GM21423 (cell line): ENCODE measurements at regions not wholly inside any gene's neighbourhood (a gene's known extent, or its start where the extent isn't known, plus 50 kb on each side); places are given as distances from the start of the nearest gene placed in this dataset.
"Not testable (repeated sequence)": the region's sequence is repeated elsewhere in the genome, so short reads cannot be mapped to it uniquely, and the experiment has no call there.

Experiments used
- ATAC-seq: cut with Tn5 transposase; IDR thresholded peaks from one replicate; pipeline ENCODE4 v1.9.1; 2021; ENCODE audit warnings: mild to moderate bottlenecking, moderate library complexity; ENCODE audit not compliant: unreplicated experiment

DNA sequence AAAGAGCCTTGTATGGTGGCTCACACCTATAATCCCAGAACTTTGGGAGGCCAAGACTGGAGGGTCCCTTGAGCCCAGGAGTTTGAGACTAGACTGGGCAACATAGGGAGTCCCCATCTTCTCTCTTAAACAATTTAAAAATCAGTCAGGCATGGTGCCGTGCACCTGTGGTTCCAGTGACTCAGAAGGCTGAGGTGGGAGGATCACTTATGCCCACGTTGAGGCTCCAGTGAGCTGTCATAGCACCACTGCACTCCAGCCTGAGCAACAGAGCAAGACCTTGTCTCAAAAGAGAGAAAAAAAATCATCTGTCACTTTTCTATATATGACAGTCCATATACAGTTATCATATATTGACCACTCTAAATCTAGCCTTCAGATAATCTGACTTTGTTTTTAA, 658.3 kb downstream of the LTN1 start:
- ATAC-seq, result no peak

DNA sequence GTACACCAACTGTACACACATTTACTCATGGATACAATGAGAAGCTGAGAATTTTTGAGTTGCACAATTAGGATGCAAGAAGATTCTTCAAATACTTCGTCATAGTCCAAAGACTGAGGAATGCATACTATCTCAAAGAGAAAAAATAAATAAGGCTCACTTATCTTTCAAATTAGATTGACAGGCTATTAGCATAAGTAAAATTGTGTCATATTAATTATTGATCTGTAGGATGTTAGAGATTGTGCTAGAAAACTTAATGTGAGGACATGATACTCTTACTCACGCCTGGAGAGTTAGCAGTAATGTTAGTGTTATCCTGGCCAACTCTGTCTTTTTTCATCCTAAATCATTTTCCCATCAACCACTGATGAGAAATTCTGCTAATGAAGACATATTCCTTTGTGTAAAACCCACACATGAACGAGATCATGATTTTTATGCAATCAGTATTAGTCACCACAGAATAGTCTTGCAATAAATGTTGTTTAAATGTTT, 659.0 kb downstream of the LTN1 start:
- ATAC-seq, result no peak

DNA sequence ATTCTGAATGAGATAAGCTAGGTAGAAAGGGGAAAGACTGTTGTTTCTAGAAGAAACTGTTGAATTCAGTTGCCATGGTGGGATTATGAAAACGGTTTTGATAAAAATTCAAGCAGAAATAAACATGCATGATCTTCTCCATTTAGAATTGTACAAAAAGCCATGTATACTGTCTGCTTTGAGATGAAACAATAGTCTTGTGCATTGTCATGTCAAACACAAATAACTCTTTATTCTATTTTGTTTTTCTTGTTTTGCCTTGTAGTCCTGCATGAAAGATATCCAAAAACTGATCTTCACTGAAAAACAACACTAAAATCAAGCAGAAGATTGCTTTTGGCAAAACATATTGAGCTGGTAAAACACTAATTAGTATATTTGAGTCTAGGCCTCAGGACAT, 659.9 kb downstream of the LTN1 start:
- no peak for ATAC-seq

DNA sequence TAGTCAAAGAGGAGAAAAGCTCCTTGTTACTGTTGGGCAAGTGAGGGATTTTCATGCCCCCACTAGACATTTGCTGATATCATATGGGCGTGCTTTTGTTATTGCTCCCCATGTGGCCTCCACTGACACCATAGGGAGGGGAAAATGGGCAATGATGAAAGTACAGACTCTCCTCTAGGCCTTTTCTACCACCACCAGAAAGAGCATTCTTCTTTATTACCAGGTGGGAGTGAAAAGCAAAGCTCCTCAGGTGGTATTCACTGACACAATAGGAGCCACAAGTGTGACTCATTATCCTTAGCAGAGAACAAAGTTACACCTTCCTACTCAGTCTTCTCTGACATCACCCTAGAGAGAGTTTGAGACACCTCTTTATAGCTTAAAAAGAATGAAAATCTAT, 667.1 kb downstream of the LTN1 start:
- no peak for ATAC-seq

DNA sequence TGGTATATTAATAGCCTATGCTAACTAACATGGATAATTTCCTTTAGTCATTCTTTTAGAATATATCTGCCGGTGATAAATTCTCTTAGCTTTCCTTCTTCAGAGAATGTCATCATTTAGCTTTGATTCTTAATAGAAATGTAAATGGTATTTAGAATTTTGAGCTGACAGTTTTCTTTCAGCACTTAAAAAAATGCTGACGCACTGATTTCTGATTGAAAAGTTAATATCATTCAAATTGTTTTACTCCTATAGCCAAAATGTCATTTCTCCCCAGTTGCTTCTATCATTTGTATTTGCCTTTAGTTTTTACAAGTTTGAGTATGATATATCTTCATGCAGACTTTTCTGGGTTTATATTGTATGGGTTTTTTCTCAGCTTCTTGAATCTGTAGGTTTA, 668.0 kb downstream of the LTN1 start:
- no peak for ATAC-seq

DNA sequence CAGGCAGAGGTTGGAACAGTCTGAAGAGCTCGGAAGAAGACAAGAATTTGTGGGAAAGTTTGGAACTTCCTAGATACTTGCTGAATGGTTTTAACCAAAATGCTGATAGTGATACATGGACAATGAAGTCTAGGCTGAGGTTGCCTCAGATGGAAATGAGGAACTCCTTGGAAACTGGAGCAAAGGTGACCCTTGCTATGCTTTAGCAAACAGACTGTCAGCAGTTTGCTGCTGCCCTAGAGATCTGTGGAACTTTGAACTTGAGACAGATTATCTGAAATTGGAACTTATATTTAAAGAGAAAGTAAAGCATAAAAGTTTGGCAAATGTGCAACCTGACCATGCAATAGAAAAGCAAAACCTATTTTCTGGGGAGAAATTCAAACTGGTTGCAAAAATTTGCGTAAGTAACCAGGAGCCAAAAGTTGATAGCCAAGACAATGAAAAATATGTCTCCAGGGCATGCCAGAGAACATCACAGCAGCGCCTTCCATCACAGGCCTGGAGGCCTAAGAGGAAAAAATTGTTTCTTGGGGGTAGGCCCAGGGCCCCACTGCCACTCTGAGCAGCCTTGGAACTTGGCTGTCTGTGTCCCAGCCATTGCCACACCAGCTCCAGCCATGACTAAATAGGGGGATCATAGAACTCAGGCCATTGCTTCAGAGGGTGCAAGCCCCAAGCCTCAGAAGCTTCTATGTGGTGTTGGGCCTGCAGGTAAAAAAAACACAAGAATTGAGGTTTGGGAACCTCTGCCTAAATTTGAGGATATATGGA, 675.3 kb downstream of the LTN1 start:
- ATAC-seq, result no peak

DNA sequence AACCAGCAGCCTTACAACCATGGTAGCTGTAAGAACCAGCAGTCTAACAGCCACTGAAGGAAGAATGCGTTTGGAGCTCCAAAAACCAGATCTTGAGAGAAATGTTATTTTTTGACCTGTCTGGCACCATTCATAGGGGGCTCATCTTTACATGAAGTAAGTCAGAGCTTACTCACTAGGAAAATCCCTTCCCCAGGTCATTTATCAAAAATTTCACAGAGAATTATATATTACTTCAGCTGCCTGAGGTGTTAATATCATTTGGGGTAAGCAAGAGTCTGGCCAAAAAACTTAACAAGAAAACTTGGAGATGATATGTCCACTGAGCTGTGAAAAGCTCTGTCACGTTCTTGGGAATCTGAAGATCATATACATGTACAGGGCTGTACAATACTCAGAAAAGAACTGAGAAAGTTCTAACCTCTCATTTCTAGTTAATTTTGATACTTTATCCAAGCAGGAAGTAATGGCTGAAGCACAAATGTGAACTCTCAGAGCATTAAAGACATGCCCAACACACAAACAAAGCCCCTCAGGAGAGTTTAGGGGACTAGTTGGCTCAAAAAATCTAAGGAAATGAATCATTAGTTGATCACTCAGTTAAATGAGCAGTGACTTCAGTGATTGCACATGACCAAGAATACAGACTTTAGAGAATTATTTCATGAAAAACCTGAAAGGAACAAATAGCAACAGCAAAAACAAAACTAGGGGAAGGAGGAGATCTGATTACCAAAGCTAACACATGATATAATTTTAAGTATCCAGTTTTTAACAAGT, 681.1 kb downstream of the LTN1 start:
- no peak for ATAC-seq

DNA sequence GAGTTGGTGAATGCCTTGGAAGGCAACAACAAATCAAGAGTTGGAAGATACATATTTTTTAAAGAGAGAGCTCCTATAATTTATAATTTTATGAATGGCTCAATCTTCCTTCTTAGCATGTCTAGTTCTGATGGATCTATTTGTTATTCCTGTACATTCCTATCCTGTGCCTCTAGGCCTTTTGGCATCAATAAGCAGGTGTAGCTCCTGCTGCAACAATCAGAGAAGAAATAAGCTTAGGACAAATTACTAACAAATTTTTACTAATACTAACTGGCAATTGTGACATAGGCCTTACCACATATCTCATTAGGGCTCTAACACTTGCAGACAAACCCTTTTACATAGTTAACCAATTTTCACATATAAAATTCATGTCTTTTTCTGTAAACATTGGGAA, 682.0 kb downstream of the LTN1 start:
- no peak for ATAC-seq

DNA sequence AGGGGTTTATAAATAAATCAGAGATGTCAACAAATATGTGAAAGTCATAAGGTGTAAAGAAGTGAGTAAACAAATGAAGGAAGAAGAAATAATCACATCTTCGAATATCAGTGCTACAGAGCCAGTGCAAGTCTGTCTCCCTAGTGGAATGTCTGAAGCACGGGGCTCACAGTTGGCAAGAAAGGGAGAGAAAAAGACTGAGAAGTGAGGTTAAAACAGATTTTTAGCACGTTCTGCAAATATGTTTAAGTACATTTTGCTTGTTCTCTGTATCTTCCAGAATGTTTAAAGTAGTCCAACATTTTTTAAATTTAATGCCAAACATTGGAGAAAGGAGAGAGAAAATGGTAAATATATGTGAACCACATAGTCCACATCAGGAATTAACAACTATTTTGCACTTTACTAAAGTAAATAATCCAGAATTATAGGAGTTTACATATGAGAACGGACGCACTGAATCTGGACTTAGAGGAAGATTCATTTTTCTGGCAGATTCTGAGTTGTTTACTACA, 682.4 kb downstream of the LTN1 start:
- no peak for ATAC-seq

DNA sequence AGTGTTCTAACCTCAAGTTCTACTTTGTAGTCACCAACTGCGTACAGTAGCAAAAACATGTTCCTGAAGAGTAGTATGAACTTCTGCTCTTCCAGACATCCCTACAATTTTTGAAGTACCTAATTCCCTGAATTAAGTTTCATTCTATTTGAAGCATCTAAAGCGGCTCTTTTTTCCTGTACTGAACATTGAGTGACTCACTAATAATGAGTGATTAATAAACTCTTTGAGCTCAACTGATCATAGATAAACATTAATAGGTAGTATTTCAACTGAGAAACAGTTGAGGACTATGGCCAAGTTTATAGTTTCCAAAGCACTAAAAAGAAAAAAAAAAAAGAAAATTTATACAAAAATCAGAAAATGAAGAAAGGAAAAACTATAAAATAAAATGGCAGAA, 683.1 kb downstream of the LTN1 start:
- no peak for ATAC-seq

DNA sequence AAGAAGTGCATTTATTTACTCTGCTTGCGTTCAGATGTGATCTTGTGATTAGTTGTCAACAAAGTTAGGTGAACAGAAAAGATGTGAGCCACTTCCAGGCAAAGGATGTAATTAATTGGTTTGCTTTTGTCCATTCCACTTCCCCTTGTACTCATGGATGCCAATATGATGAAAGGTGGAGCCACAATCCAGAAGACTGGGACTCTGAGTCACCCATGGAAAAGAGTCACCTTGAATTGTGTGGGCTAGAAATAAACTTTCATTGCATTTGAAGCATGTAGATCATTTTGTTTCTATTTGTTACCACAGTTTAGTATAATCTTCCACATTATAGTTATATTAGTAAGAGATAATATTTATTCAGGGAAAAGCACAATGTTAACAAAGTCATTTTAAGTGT, 684.2 kb downstream of the LTN1 start:
- ATAC-seq, result no peak

DNA sequence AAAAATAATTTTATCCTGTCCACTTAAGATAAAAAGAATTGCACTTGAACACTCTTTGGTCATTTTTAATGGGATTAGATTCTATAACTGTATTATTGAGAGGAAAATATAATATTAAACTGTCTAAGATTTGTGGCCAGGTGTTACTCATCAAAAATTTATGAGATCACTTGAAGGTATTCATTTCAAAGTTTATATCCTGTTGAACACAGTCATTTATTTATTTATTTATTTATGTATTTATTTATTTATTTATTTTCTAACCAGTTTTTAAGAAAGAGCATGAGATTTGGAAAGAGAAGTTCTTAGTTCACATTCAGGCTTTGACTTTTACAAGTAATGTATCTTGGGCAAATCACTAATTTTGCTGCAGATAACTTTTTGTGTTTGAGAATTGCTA, 692.7 kb downstream of the LTN1 start:
- no peak for ATAC-seq

DNA sequence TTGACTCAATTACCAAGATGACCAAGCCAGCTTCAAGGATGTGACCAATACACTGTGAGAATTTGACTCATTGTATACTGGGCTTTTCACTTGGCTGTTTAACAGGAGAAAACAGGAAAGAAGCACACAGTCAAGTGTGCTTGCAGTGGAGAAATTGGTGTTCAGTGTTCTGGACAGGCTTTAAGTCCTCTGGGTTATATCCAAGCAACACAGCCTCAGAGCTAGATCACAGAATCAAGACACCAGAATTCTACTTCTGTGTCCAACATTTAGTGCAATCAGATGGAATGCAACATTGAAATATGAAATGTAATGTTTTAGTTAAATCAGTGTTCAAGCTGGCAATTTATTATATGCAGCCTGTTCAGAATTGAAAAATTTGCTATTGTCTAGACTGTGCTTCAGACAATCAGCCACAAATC, 694.4 kb downstream of the LTN1 start:
- ATAC-seq, result no peak

DNA sequence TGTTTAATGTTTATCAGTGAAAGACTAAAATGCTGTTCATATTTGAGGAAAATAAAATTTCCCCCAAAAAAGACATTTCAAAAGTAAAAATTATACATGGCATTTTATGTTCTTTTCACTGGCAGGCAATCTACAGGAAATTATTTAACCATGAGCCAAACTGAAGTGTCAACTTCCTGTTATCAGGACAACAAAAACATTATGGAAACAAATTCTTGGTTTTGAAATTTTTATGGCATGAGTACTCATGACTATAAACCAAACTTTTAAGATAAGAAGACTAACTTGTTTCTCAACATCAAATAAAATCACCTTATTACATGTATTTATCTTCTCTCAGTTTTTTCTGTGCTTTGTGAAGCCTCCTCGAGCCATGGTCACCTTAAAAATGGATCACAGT, 698.6 kb downstream of the LTN1 start:
- no peak for ATAC-seq

DNA sequence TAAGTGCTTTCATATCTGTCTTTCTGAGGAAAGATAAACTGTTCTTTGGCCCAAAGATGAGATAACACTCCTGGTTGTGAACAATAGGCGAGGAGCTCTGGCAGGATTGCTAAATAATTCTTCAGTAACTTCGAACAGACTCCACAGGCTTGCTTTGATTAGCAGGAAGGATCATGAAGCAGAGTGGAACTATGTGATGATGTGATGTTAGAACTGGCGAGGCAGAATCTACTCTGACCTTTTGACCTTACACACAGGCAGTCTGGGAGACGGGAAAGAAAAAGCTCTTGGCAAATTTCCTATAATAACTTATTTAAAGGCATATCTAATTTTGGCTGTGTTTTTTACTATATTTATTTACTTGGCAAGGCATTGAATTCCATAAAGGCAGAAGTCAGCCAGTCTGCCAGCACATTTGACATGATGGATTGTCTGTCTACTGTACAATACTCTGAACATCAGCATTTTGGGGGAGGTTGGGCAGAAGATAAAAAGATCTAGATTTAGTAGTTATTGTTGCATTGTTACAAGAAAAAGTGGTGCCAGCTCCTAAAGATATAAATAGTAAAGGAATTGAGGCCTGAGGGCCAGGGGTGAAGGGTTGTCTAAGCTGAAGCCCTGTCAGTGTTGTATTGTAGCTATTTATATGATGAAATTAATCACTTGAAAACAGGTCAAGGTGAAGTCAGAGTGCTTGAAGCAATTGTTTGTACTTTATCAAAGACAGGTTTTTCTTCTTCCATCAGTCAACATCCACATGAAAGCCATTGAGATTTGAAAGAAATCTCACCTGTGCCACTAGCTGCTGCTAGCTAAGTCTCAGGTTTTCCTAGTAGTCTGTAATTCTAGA, 708.8 kb downstream of the LTN1 start:
- no peak for ATAC-seq

DNA sequence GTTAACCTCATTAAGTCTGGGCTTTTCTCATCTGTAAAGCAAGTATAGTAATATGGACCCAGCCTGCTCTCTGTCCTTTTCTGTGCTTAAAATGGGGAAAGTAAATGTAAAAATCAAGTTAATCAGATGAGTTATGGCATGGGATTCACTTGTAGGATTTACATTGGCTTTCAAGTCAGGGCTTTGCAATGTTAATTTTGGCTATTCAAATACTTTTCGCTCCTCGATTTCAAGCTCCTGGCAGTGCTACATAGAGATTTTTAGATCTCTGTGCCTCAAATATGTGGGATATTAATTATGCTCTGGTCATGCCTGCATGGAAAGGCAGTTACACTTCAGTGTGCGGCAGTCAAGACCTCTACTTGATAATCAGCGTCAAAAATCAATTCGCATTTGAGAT, 709.8 kb downstream of the LTN1 start:
- ATAC-seq, result no peak

DNA sequence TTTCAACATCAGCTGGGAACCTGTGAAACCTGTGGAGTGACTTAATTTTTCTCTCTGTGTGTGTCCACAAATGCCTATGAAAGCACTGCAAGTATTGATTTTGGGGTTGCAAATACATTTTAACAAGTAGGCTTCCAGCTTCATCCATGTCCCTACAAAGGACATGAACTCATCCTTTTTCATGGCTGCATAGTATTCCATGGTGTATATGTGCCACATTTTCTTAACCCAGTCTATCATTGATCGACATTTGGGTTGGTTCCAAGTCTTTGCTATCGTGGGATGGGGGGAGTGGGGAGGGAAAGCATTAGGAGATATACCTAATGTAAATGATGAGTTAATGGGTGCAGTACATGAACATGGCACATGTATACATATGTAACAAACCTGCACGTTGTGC, 711.3 kb downstream of the LTN1 start:
- not testable (repeated sequence) for ATAC-seq

DNA sequence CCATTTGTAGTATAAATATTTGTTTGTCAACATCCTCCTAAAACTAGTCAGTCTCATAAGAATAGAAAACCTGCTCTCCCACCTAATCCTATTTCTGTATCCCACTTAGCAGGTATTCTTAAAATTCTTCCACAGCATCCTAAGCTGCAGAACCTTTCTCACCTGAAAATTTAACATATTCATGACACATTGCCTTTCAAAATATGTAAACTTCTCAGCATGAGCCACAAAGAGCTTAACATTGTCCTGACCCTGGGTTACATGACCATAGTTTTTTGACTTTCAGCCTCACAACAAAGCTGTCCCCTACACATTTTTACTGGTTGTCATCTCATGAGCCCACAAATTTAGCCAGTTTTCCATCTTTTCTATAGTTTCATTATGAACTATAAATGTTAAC, 712.1 kb downstream of the LTN1 start:
- no peak for ATAC-seq

DNA sequence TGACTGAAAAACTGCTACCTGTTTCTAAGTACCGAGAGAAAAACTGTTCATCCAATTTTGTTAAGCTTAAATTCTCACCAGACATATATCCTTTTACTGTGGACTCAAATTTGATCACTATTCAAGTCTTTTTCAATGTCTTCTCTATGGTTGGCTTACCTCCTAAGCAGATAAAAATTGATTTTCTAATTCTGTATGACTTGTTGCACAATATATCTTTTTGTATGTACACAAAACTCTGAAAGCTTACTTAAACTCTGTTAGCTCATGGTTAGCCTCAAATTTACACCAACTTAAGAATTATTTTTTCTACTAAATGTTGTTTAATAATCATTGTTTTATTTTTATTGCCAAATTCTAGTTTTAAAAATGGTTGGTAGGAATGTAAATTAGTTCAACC, 715.4 kb downstream of the LTN1 start:
- ATAC-seq, result no peak

DNA sequence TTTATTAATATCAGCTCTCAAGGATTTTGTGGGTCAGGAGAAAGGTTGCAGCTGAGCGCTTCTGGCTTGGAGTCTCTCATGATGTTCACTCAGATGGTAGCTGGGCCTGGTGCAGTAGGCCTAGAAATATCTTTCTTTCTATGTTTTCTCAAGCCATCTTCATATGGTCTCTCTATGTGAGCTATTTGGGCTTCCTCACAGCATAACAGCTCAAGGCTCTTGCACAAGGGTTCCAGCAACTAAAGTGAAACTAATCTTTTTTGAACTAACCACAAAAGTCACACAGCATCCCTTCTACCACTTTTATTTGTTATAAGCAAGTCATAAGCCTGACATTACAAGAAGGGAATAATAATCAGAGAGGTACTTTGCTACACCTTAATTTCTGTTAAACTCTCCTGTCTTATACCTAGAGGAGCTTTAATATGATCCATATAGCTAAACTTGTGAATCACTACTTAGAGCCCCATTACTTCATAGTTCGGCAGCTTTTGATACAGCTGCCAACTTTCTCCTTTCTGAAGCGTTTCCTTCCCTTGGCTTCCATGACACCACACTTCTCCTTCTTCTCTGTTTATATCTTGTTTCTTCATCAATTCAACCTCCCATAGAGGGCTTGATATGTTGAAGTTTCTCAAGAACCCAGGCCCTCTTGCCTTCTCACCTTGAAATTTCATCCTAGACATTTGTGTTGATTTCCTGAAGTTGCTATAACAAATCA, 720.2 kb downstream of the LTN1 start:
- ATAC-seq, result no peak

DNA sequence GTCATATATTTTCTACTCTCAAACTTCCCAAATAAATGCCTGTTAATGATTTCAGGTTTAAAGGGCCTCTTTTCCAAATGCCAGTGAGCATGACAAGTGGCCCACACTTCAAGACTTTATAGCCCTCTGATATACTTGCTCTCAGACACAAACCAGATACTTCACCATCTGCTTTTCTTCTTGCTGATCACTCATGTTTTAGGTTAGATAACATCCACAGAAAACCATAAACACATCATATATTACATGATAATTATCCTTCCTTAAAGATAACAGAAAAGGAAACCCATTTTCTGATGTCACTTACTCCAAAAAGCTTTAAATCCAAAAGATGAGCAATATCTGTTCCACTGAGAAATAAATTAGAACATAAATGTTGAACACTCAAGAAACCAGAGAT, 723.5 kb downstream of the LTN1 start:
- no peak for ATAC-seq
